ENCODE measurements at regions not wholly inside any gene's neighbourhood (a gene's known extent, or its start where the extent isn't known, plus 50 kb on each side); places are given as distances from the start of the nearest gene placed in this dataset.
A peak's percentile ranks its signal among the peaks of the same experiment; 100 is the strongest.

DNA sequence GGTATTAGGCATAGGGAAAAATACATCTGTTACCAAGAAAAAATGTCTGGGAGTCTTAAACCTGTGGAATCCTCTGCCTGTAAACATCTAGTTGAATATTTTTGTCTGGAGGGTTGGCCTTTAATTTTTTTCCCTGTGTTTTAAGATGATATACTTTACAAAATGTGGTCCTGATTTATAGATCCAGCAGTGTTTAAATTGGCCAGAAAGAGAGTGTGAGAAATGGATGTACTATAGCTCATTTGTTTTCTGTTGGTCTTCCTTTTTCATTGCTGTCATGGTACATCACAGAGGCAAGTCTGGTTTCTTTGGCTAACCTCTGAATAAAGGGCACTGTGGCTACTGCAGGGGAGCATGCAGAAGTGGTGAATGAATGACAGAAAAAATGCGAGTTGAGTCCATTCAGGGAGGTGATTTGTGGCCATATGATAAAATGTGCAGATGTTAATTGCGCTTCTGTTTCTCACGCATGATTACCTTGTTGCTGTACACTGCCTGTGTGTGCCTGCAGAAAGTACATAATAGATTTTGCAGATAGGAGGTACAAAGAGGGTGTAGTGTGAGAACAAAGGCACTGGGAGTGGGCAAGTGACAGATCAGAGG, 150.0 kb downstream of the NFKBIZ start:
- ChIA-PET POLR2A (no interaction called here), CTCF (interaction anchor here (1.3 to 1.6 kb wide), 3 partner anchors 13 to 230 kb away, joined by 3 to 9 read pairs (median 5); no protein-coding TSS in a partner anchor)
- TF ChIP-seq ELF4 (IDR thresholded peaks at IDR 0.05) (no peak), CTBP1 (IDR thresholded peaks at IDR 0.05; ENCODE audit: borderline replicate concordance) (no peak), FOXK2 (IDR thresholded peaks at IDR 0.05) (no peak), SUZ12 (IDR thresholded peaks at IDR 0.05) (no peak), FOXM1 (IDR thresholded peaks at IDR 0.05; ENCODE audit: borderline replicate concordance) (no peak)
- TF ChIP-seq, protein P1, sequence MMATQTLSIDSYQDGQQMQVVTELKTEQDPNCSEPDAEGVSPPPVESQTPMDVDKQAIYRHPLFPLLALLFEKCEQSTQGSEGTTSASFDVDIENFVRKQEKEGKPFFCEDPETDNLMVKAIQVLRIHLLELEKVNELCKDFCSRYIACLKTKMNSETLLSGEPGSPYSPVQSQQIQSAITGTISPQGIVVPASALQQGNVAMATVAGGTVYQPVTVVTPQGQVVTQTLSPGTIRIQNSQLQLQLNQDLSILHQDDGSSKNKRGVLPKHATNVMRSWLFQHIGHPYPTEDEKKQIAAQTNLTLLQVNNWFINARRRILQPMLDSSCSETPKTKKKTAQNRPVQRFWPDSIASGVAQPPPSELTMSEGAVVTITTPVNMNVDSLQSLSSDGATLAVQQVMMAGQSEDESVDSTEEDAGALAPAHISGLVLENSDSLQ (IDR thresholded peaks at IDR 0.05): no peak
- DNase-seq (ENCODE audit: extremely low spot score): no peak

DNA sequence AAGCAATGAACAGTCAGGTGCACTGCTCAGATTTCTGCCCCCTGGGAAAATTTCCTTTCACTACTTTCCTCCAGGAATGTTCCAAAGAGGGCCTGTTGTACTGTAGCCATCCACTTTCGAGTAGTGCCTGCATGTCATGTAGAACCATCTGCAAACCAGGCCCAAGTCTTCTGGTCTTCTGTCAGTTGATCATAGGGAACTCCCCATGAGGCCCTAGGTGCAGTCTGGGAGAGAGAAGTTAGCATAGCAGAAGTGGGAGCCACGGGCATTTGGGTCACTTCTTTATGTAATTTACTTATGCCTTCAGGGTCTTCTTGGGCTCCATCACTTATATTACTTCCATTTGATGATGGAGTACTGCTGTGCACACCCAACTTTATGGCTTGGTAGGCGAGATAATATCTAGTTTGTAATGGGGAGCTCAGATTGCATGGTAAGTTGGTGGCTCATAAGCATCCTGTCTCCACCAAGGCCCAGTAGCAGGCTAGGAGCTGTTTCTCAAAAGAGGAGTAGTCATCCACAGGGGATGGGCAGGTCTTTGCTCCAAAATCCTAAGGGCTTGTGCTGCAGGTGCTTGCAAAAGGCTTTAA, 151.4 kb downstream of the NFKBIZ start:
- no peak for DNase-seq (ENCODE audit: extremely low spot score)
- TF ChIP-seq SP1 (IDR thresholded peaks at IDR 0.05) (no peak), HDGF (IDR thresholded peaks at IDR 0.05; ENCODE audit: borderline replicate concordance) (no peak), L3MBTL2 (conservative IDR thresholded peaks at IDR 0.05) (no peak; the same call in 1 of the 2 replicates), FOXM1 (IDR thresholded peaks at IDR 0.05; ENCODE audit: borderline replicate concordance) (no peak), NFRKB (IDR thresholded peaks at IDR 0.05) (no peak), ZNF384 (IDR thresholded peaks at IDR 0.05) (no peak), FOXA1 (IDR thresholded peaks at IDR 0.05) (no peak), BHLHE40 (IDR thresholded peaks at IDR 0.05; ENCODE audit: borderline replicate concordance) (no peak), CTBP1 (IDR thresholded peaks at IDR 0.05; ENCODE audit: borderline replicate concordance) (peak; percentile 74), ELF4 (IDR thresholded peaks at IDR 0.05) (no peak)
- TF ChIP-seq, protein P1 (IDR thresholded peaks at IDR 0.05): peak; percentile 41; the same call in 1 of the 2 replicates
- ChIA-PET CTCF (no interaction called here), POLR2A (no interaction called here)

DNA sequence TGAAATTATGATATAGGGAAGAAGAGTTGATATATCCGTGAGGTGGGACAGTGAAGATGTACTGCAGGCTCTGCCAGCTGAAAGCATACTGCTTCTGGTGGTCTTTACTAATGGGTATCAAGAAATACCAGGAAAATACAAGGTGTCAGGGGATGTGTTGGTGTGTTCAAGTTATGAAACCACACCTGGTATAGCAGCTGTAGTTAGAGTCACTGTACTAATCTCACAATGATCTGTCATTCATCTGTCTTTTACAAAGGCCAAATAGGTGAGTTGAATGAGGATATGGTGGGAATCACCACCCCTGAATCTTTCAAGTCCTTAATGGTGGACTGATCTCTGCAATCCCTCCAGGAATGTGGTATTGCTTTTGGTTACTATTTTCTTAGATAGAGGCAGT, 152.7 kb downstream of the NFKBIZ start:
- no peak for TF ChIP-seq NFRKB (IDR thresholded peaks at IDR 0.05)
- ChIA-PET POLR2A (no interaction called here), CTCF (interaction anchor here (1.3 kb wide), 1 partner anchor 223 kb away, joined by 4 read pairs; no protein-coding TSS in a partner anchor)
- DNase-seq (ENCODE audit: extremely low spot score): no peak

DNA sequence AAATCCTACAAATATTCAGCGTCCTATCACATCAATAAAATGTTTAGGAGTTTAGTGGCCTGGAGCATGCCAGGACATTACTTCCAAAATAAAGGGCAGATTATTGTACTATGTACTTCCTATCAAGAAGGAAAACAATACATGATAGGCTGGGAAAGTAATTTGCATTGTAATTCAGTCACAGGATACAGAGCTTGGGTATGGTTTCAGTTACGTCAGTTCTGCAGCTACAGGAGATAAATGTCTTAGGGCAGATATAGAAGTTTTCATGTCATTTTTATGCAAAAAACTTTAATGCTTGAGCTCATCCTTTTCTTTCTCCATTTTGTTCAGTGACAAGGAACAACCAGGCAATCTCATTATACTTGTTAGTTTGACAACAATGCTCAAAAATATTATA, 155.2 kb downstream of the NFKBIZ start:
- ChIA-PET CTCF (no interaction called here), POLR2A (no interaction called here)
- TF ChIP-seq LEF1 (IDR thresholded peaks at IDR 0.05; ENCODE audit: borderline replicate concordance): no peak
- no peak for TF ChIP-seq FOXK2 (IDR thresholded peaks at IDR 0.05)
- TF ChIP-seq, protein P1 (IDR thresholded peaks at IDR 0.05): no peak
- no peak for TF ChIP-seq TARDBP (IDR thresholded peaks at IDR 0.05)
- no peak for TF ChIP-seq FOXM1 (IDR thresholded peaks at IDR 0.05; ENCODE audit: borderline replicate concordance)
- TF ChIP-seq ARNT (IDR thresholded peaks at IDR 0.05): no peak
- no peak for TF ChIP-seq ELF4 (IDR thresholded peaks at IDR 0.05)
- no peak for TF ChIP-seq SUZ12 (IDR thresholded peaks at IDR 0.05)
- no peak for TF ChIP-seq BHLHE40 (IDR thresholded peaks at IDR 0.05; ENCODE audit: borderline replicate concordance)
- TF ChIP-seq SP1 (IDR thresholded peaks at IDR 0.05): no peak
- TF ChIP-seq HDGF (IDR thresholded peaks at IDR 0.05; ENCODE audit: borderline replicate concordance): no peak
- no peak for TF ChIP-seq NFRKB (IDR thresholded peaks at IDR 0.05)
- TF ChIP-seq CTBP1 (IDR thresholded peaks at IDR 0.05; ENCODE audit: borderline replicate concordance): no peak
- TF ChIP-seq ZNF384 (IDR thresholded peaks at IDR 0.05): no peak
- DNase-seq (ENCODE audit: extremely low spot score): no peak

DNA sequence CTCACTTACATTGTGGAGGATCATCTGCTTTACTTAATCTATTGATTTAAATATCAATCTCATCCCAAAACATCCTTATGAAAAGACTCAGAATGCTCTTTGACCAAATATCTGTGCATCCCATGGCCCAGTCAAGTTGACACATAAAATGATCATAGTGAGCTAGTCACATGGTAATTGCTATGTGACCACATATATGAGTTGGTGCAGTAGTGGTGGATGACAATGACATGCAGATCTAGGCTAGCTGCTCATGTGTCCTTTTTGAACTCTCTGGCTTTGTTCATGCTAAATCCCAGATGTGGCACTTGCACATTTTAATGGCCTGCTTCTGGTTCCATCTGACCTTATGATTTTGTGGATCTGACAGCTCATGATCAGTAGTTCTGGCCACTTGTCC, 156.2 kb downstream of the NFKBIZ start:
- no peak for DNase-seq (ENCODE audit: extremely low spot score)
- ChIA-PET CTCF (no interaction called here), POLR2A (no interaction called here)
- no peak for TF ChIP-seq ELF4 (IDR thresholded peaks at IDR 0.05)
- TF ChIP-seq TARDBP (IDR thresholded peaks at IDR 0.05): no peak
- TF ChIP-seq NFRKB (IDR thresholded peaks at IDR 0.05): no peak
- no peak for TF ChIP-seq ARNT (IDR thresholded peaks at IDR 0.05)
- TF ChIP-seq HDGF (IDR thresholded peaks at IDR 0.05; ENCODE audit: borderline replicate concordance): no peak
- no peak for TF ChIP-seq LEF1 (IDR thresholded peaks at IDR 0.05; ENCODE audit: borderline replicate concordance)
- TF ChIP-seq FOXA1 (IDR thresholded peaks at IDR 0.05): no peak
- no peak for TF ChIP-seq L3MBTL2 (conservative IDR thresholded peaks at IDR 0.05)
- TF ChIP-seq BHLHE40 (IDR thresholded peaks at IDR 0.05; ENCODE audit: borderline replicate concordance): no peak
- no peak for TF ChIP-seq CTBP1 (IDR thresholded peaks at IDR 0.05; ENCODE audit: borderline replicate concordance)
- no peak for TF ChIP-seq ZNF384 (IDR thresholded peaks at IDR 0.05)
- TF ChIP-seq, protein P1 (IDR thresholded peaks at IDR 0.05): no peak
- no peak for TF ChIP-seq FOXK2 (IDR thresholded peaks at IDR 0.05)

All from HEK293T (cell line).